Activated T-cell treated with anti-CD3 and anti-CD28 coated beads for 4 hours (primary cell): ENCODE measurements at regions not wholly inside any gene's neighbourhood (a gene's known extent, or its start where the extent isn't known, plus 50 kb on each side); places are given as distances from the start of the nearest gene placed in this dataset.

Experiments
- DNase-seq: peaks from one replicate; pipeline ENCODE4 v3.0.0-alpha.2; 2020

GRCh38 chr1:221072214-221072613 is 193.0 kb downstream of the HLX start:
- no peak for DNase-seq

- no peak for DNase-seq
Observed at GRCh38 chr1:221074332-221074731, 195.1 kb downstream of the HLX start.

GRCh38 chr1:221075911-221076310 is 196.7 kb downstream of the HLX start:
- DNase-seq, result no peak

- no peak for DNase-seq
Observed at GRCh38 chr1:221076391-221076811, 197.2 kb downstream of the HLX start.

GRCh38 chr1:221078260-221078965 is 199.2 kb downstream of the HLX start:
- no peak for DNase-seq

GRCh38 chr1:221083902-221084301 is 204.7 kb downstream of the HLX start:
- no peak for DNase-seq

GRCh38 chr1:221084681-221085080 is 205.4 kb downstream of the HLX start:
- DNase-seq, result no peak

- DNase-seq, result no peak
Observed at GRCh38 chr1:221085701-221086375, 206.6 kb downstream of the HLX start.

- DNase-seq, result no peak
Observed at GRCh38 chr1:221087919-221088318, 208.7 kb downstream of the HLX start.

GRCh38 chr1:221089273-221089672 is 210.0 kb downstream of the HLX start:
- DNase-seq, result no peak

- no peak for DNase-seq
Observed at GRCh38 chr1:221089803-221090202, 210.6 kb downstream of the HLX start.

- no peak for DNase-seq
Observed at GRCh38 chr1:221093903-221094791, 214.9 kb downstream of the HLX start.

GRCh38 chr1:221097479-221098281 is 218.4 kb downstream of the HLX start:
- no peak for DNase-seq

GRCh38 chr1:221098471-221099405 is 219.5 kb downstream of the HLX start:
- DNase-seq, result no peak

GRCh38 chr1:221099747-221100595 is 220.7 kb downstream of the HLX start:
- DNase-seq, result no peak

- no peak for DNase-seq
Observed at GRCh38 chr1:221100611-221101010, 221.4 kb downstream of the HLX start.

- no peak for DNase-seq
Observed at GRCh38 chr1:221101807-221102605, 222.8 kb downstream of the HLX start.

GRCh38 chr1:221104596-221104995 is 225.4 kb downstream of the HLX start:
- DNase-seq, result no peak

GRCh38 chr1:221105578-221105977 is 226.3 kb downstream of the HLX start:
- DNase-seq, result no peak

GRCh38 chr1:221106616-221107015 is 227.4 kb downstream of the HLX start:
- no peak for DNase-seq
